GM21576 (cell line): ENCODE measurements at regions not wholly inside any gene's neighbourhood (a gene's known extent, or its start where the extent isn't known, plus 50 kb on each side); places are given as distances from the start of the nearest gene placed in this dataset.
"Not testable (repeated sequence)": the region's sequence is repeated elsewhere in the genome, so short reads cannot be mapped to it uniquely, and the experiment has no call there.

Source experiments
- ATAC-seq: cut with Tn5 transposase; IDR thresholded peaks from one replicate; pipeline ENCODE4 v1.9.1; 2021; ENCODE audit warnings: mild to moderate bottlenecking, moderate library complexity; ENCODE audit not compliant: unreplicated experiment

- ATAC-seq: no peak
Measured at GRCh38 chr13:91052876-91053275, 294.6 kb upstream of the MIR17HG start.

- no peak for ATAC-seq
Measured at GRCh38 chr13:91053318-91054065, 294.0 kb upstream of the MIR17HG start.

- no peak for ATAC-seq
Measured at GRCh38 chr13:91054902-91055301, 292.6 kb upstream of the MIR17HG start.

GRCh38 chr13:91056746-91057145 is 290.7 kb upstream of the MIR17HG start:
- ATAC-seq: peak; percentile 62

GRCh38 chr13:91057507-91057906 is 290.0 kb upstream of the MIR17HG start:
- ATAC-seq: not testable (repeated sequence)

GRCh38 chr13:91058066-91058465 is 289.4 kb upstream of the MIR17HG start:
- no peak for ATAC-seq

- ATAC-seq: no peak
Measured at GRCh38 chr13:91058919-91059318, 288.6 kb upstream of the MIR17HG start.

GRCh38 chr13:91066745-91067144 is 280.7 kb upstream of the MIR17HG start:
- no peak for ATAC-seq

GRCh38 chr13:91072486-91072885 is 275.0 kb upstream of the MIR17HG start:
- ATAC-seq: no peak

GRCh38 chr13:91074091-91074490 is 273.4 kb upstream of the MIR17HG start:
- ATAC-seq: no peak

GRCh38 chr13:91076830-91077229 is 270.7 kb upstream of the MIR17HG start:
- no peak for ATAC-seq

- ATAC-seq: no peak
Measured at GRCh38 chr13:91078093-91078679, 269.3 kb upstream of the MIR17HG start.

GRCh38 chr13:91079176-91079575 is 268.3 kb upstream of the MIR17HG start:
- no peak for ATAC-seq

GRCh38 chr13:91085127-91085526 is 262.4 kb upstream of the MIR17HG start:
- no peak for ATAC-seq

GRCh38 chr13:91086936-91087716 is 260.4 kb upstream of the MIR17HG start:
- no peak for ATAC-seq

GRCh38 chr13:91097269-91097668 is 250.2 kb upstream of the MIR17HG start:
- ATAC-seq: no peak

GRCh38 chr13:91099877-91100276 is 247.6 kb upstream of the MIR17HG start:
- ATAC-seq: no peak

GRCh38 chr13:91100944-91101343 is 246.5 kb upstream of the MIR17HG start:
- no peak for ATAC-seq

GRCh38 chr13:91101381-91101780 is 246.1 kb upstream of the MIR17HG start:
- no peak for ATAC-seq

GRCh38 chr13:91105270-91105669 is 242.2 kb upstream of the MIR17HG start:
- no peak for ATAC-seq

GRCh38 chr13:91106565-91106964 is 240.9 kb upstream of the MIR17HG start:
- no peak for ATAC-seq

GRCh38 chr13:91108315-91108714 is 239.2 kb upstream of the MIR17HG start:
- no peak for ATAC-seq
